ENCODE measurements at regions not wholly inside any gene's neighbourhood (a gene's known extent, or its start where the extent isn't known, plus 50 kb on each side); places are given as distances from the start of the nearest gene placed in this dataset.

DNA sequence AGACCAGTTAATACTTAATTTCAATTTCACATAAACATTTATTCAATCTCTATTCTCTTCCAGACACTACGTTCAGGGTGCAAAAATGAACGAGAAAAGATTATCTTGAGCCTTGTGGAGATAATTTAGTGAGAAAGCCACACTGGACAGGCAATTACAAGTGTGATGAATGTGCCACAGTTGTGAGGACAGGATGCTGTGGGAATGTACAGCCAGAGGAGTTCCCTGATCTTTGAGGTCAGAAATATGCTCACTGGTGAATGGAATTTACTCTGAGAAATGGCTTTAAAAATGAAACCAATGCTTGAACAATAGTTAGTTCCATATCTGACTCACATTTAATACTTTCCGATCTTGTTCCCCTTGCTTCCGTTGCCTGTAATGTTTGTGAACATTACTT, 864.8 kb downstream of the GATA3 start:
- TF ChIP-seq CTCF (IDR thresholded peaks at IDR 0.05) (no peak), POLR2A (IDR thresholded peaks at IDR 0.05) (no peak)
